Common myeloid progenitor, CD34-positive (primary cell): ENCODE measurements at regions not wholly inside any gene's neighbourhood (a gene's known extent, or its start where the extent isn't known, plus 50 kb on each side); places are given as distances from the start of the nearest gene placed in this dataset.
A peak's percentile ranks its signal among the peaks of the same experiment; 100 is the strongest.

Source experiments
- CTCF ChIA-PET: fragments of 350-600 bp; sonication (Branson Sonifier 250); formaldehyde crosslinking; loops from one replicate; lab custom pipeline; 2021; ENCODE audit warnings: antibody characterized with exemption; lab: Charles Lee
- POLR2A ChIA-PET: fragments of 350-600 bp; sonication (Branson Sonifier 250); formaldehyde crosslinking; loops from one replicate; lab custom pipeline; 2021; ENCODE audit warnings: antibody characterized with exemption; lab: Charles Lee
- DNase-seq, 3 donors: peaks; one replicate each; pipeline versions ENCODE4 v3.0.0 to v3.0.0-alpha.2; 2013
- H3K27ac ChIP-seq, 2 experiments: 1 replicate in 1 of 2; 2 replicates in 1 of 2; pipeline ENCODE4 v1.7.0; 2013; ENCODE audit warnings: inconsistent platforms in 2 of 2, low read length in 2 of 2, mild to moderate bottlenecking in 2 of 2, low read depth in 1 of 2, moderate library complexity in 1 of 2; ENCODE audit not compliant: severe bottlenecking in 2 of 2, insufficient read depth in 1 of 2, poor library complexity in 1 of 2
- H3K27me3 ChIP-seq, 5 experiments: replicated peaks in 2 of 5; 1 replicate in 3 of 5; 2 replicates in 2 of 5; pipeline versions ENCODE4 v1.6.1 to v1.7.0; 2013; ENCODE audit warnings: low read length in 4 of 5, mild to moderate bottlenecking in 2 of 5, moderate library complexity in 2 of 5, inconsistent platforms in 1 of 5; ENCODE audit not compliant: insufficient read depth in 5 of 5, control insufficient read depth in 4 of 5
- H3K36me3 ChIP-seq, 4 experiments: 1 replicate in 2 of 4; 2 replicates in 2 of 4; pipeline versions ENCODE4 v1.6.1 to v1.7.0; 2013; ENCODE audit warnings: low read length in 3 of 4, control low read depth in 1 of 4, mild to moderate bottlenecking in 1 of 4; ENCODE audit not compliant: control insufficient read depth in 4 of 4, insufficient read depth in 4 of 4
- H3K4me1 ChIP-seq, 4 experiments: 1 replicate in 3 of 4; 2 replicates in 1 of 4; pipeline versions ENCODE4 v1.6.1 to v1.7.1; 2013; ENCODE audit warnings: low read length in 3 of 4, mild to moderate bottlenecking in 3 of 4, control low read depth in 1 of 4, inconsistent platforms in 1 of 4, moderate library complexity in 1 of 4; ENCODE audit not compliant: control insufficient read depth in 4 of 4, insufficient read depth in 4 of 4; ENCODE audit errors: control extremely low read depth in 1 of 4
- H3K4me3 ChIP-seq, 7 experiments: 1 replicate in 4 of 7; 2 replicates in 3 of 7; pipeline versions ENCODE4 v1.5.1 to v1.7.0; 2013; ENCODE audit warnings: mild to moderate bottlenecking in 7 of 7, low read length in 6 of 7, moderate library complexity in 6 of 7, inconsistent platforms in 2 of 7, low read depth in 2 of 7, control low read depth in 1 of 7; ENCODE audit not compliant: insufficient read depth in 4 of 7, control insufficient read depth in 1 of 7; ENCODE audit errors: extremely low read depth in 1 of 7
- H3K9me3 ChIP-seq, 5 experiments: 1 replicate in 4 of 5; 2 replicates in 1 of 5; pipeline versions ENCODE4 v1.6.1 to v1.7.1; 2013; ENCODE audit warnings: low read length in 4 of 5, mild to moderate bottlenecking in 2 of 5, inconsistent platforms in 1 of 5, low read depth in 1 of 5, moderate library complexity in 1 of 5; ENCODE audit not compliant: control insufficient read depth in 4 of 5, insufficient read depth in 2 of 5; ENCODE audit errors: control extremely low read depth in 1 of 5
- WGBS: methylation state at CpG from one replicate; pipeline ENCODE4 v1.1.5; 2013; ENCODE audit not compliant: insufficient coverage; 5-methylcytosine and 5-hydroxymethylcytosine counted together

DNA sequence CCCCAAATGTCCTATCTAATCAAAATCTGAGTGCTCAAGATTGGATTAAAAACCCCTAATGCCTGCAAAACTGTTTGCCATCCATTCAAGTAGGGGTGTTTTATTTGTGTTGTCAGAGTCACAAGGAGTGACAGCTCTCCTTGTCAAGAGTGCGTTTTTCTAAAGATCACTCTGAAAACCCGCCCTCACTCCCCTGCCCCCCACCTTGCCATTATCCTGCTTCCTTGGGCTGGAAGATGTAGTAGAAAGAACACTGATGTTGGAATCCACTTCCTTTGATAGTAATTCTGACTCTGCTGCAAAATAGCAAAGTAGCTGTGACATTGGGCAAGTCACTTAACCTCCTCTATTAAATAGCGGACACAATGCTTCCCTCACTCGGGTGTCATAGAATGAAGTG is 155.6 kb downstream of the TSN start:
- Histone ChIP-seq H3K4me3 (no peak overlapping the region), H3K4me1 (no peaks in the 10 kb centered on the region), H3K36me3 (no peaks in the 10 kb centered on the region), H3K9me3 (peaks cover 0 to 3% (median 0%) of the 10 kb centered on the region in 5 experiments), H3K27ac (no peak overlapping the region), H3K27me3 (no peaks in the 10 kb centered on the region)
- no peak for DNase-seq
- CTCF ChIA-PET, result no interaction called here
- POLR2A ChIA-PET, result no interaction called here
- 100% methylated on average over 1 of the region's 4 CpGs for WGBS

DNA sequence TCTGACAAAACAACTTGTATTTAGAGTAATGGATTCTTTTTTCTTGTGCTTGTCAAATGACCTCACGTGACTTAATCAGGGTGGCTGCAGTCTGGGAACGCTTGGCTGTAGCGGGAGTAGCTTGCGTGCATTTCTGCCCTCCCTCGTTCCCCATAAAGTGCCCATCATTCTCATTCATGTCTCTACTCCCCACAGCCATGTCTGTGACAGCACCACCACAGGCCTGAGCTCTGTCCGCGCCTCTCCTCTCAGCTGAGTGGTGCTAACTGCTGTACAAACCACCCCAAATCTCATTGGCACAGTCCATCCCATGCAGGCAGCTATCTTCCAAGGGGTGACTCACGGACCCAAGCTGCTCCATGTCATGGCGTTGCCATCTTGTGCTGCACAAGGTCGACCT is 161.7 kb downstream of the TSN start:
- DNase-seq, result no peak
- H3K27ac ChIP-seq, result no peak overlapping the region
- CTCF ChIA-PET, result interaction anchor here (0.7 to 1.5 kb wide), 2 partner anchors 20 to 39 kb away, joined by 3 read pairs; no protein-coding TSS in a partner anchor
- no peaks in the 10 kb centered on the region for H3K9me3 ChIP-seq
- no peaks in the 10 kb centered on the region for H3K36me3 ChIP-seq
- WGBS, result 93% methylated on average over 7 of the region's 10 CpGs
- POLR2A ChIA-PET, result no interaction called here
- H3K27me3 ChIP-seq, result no peaks in the 10 kb centered on the region
- no peaks in the 10 kb centered on the region for H3K4me1 ChIP-seq
- H3K4me3 ChIP-seq, result no peak overlapping the region

DNA sequence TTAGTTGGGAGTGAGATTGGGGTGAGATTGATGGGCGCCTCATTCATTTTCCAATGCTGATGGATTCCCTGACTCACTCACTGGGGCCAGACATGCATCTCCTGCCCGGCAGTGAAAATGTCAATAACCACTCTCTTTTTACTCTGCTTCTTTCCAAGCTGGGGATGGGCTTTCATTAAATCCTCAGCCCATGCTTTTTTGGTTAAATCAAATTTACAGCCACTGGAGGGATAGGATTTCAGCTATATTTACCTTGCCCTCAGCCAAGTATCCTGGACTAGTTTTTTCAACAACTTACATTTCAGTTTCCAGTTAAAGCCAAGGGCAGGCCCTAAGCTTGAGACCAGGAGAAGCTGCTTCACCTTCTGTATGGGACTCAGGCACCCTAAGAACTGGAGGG is 162.8 kb downstream of the TSN start:
- H3K27ac ChIP-seq, result no peak overlapping the region
- ChIA-PET POLR2A (no interaction called here), CTCF (interaction anchor here (1.5 kb wide), 1 partner anchor 21 kb away, joined by 3 read pairs; no protein-coding TSS in a partner anchor)
- H3K27me3 ChIP-seq, result no peaks in the 10 kb centered on the region
- H3K36me3 ChIP-seq, result no peaks in the 10 kb centered on the region
- DNase-seq, result no peak
- 91% methylated on average over 1 of the region's 2 CpGs for WGBS
- no peaks in the 10 kb centered on the region for H3K9me3 ChIP-seq
- no peaks in the 10 kb centered on the region for H3K4me1 ChIP-seq
- H3K4me3 ChIP-seq, result no peak overlapping the region

DNA sequence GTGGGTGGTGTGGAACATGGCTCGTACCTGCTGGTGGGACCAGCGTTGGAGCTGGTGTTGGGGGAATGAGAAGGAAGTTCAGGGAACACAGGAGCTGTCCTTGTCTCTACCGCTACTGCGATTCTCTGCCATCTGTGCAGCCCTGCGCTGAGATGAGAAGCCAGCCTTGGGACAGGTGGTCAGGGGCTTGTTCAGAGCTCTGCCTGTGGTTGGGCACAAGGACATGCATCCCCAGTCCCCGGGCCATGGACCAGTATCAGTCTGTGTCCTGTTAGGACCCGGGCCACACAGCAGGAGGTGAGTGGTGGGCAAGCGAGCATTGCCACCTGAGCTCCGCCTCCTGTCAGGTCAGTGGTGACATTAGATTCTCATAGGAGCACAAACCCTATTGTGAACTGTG is 164.4 kb downstream of the TSN start:
- ChIA-PET CTCF (no interaction called here), POLR2A (no interaction called here)
- Histone ChIP-seq H3K36me3 (no peaks in the 10 kb centered on the region), H3K4me3 (no peak overlapping the region), H3K27me3 (no peaks in the 10 kb centered on the region), H3K27ac (no peak overlapping the region), H3K9me3 (no peaks in the 10 kb centered on the region), H3K4me1 (no peaks in the 10 kb centered on the region)
- 92% methylated on average over 7 of the region's 9 CpGs for WGBS
- no peak for DNase-seq

DNA sequence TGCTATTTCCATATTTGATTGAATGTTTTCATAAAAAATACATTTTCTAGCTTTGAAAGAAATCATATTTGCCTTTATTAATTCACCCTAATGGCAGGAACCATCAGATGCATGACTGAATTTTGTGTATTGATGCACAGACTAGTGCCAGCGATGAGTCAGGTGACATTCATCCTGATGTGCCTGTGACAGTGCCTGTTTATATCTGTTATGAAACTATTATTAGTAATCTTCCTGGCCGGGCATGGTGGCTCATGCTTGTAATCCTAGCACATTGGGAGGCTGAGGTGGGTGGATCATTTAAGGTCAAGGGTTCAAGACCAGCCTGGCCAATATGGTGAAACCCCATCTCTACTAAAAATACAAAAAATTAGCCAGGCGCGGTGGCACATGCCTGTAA is 170.0 kb downstream of the TSN start:
- no peak for DNase-seq
- H3K9me3 ChIP-seq, result no peaks in the 10 kb centered on the region
- no peaks in the 10 kb centered on the region for H3K27me3 ChIP-seq
- H3K4me3 ChIP-seq, result no peak overlapping the region
- H3K4me1 ChIP-seq, result no peaks in the 10 kb centered on the region
- ChIA-PET CTCF (no interaction called here), POLR2A (interaction anchor here (0.6 kb wide), 1 partner anchor 1287 kb away, joined by 3 read pairs; no protein-coding TSS in a partner anchor)
- H3K36me3 ChIP-seq, result no peaks in the 10 kb centered on the region
- 100% methylated on average over 3 of the region's 4 CpGs for WGBS
- no peak overlapping the region for H3K27ac ChIP-seq

DNA sequence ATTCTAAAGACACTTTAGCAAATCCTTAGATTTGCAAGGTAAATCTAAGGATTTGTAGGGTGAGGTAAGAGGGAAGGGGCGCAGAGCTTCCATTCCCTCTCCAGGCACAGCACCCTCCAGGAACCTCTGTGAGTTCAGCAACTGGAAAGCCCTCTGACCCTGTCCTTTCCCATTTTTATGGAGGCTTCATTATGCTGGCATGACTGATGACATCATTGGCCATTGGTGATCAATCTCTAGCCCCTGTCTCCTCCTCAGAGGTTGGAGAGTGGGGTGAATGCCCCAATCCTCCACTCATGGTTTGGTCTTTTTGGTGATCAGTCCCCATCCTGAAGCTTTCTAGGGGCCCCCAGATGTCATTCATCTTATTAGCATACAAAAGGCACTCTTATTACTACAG is 187.8 kb downstream of the TSN start:
- WGBS, result 100% methylated on average over 1 of the region's 1 CpG
- no peak for DNase-seq
- CTCF ChIA-PET, result no interaction called here

DNA sequence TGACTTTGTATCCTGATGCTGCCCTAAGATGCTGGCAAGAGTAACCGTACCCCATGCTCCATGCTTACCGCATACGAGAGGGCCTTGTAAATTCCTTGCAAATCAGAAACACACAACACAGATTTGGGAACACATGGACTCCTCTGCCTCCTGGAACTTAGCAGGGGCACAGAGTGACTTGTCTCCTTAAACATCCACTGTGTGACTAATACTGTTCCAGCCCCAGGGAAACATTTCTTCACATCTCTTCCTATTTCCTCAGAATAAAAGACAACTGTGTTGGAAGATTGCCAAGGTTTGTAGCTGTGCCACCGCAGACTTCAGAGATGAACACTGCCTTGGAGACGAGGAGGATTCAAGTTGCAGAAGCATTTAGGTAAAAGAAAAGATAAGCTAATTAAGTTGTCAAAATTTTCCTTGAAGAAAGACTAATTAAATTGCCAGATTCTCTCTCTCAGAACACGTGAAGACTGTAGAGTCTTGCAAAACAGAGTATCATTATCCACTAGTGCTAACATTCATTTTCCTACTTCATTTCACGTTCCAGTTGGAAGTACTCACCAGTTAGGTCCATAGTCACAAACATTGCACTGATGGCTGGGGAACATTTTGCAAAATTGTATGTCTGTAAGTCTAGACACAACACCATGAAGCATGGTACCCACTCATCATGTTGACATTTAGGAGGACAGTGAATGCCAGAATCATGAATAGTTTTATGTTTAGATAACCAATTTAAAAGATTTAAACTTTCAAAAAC is 188.8 kb downstream of the TSN start:
- no peaks in the 10 kb centered on the region for H3K9me3 ChIP-seq
- no peaks in the 10 kb centered on the region for H3K4me1 ChIP-seq
- CTCF ChIA-PET, result no interaction called here
- H3K36me3 ChIP-seq, result no peaks in the 10 kb centered on the region
- no peak overlapping the region for H3K4me3 ChIP-seq
- H3K27me3 ChIP-seq, result no peaks in the 10 kb centered on the region
- peak in 1 of 3 donors; percentile 1 for DNase-seq
- H3K27ac ChIP-seq, result no peak overlapping the region
- WGBS, result 97% methylated on average over 7 of the region's 7 CpGs
- POLR2A ChIA-PET, result no interaction called here

More for the DNA sequence above, 187.8 kb downstream of the TSN start:
- H3K36me3 ChIP-seq, result no peaks in the 10 kb centered on the region
- no peaks in the 10 kb centered on the region for H3K9me3 ChIP-seq
- no peak overlapping the region for H3K4me3 ChIP-seq
- H3K27ac ChIP-seq, result no peak overlapping the region
- POLR2A ChIA-PET, result no interaction called here
- H3K4me1 ChIP-seq, result no peaks in the 10 kb centered on the region
- H3K27me3 ChIP-seq, result no peaks in the 10 kb centered on the region
